HG03108 (cell line): ENCODE measurements at regions not wholly inside any gene's neighbourhood (a gene's known extent, or its start where the extent isn't known, plus 50 kb on each side); places are given as distances from the start of the nearest gene placed in this dataset.

Source experiments
- ATAC-seq: cut with Tn5 transposase; IDR thresholded peaks from one replicate; pipeline ENCODE4 v1.9.1; 2021; ENCODE audit warnings: moderate library complexity; ENCODE audit not compliant: unreplicated experiment

DNA sequence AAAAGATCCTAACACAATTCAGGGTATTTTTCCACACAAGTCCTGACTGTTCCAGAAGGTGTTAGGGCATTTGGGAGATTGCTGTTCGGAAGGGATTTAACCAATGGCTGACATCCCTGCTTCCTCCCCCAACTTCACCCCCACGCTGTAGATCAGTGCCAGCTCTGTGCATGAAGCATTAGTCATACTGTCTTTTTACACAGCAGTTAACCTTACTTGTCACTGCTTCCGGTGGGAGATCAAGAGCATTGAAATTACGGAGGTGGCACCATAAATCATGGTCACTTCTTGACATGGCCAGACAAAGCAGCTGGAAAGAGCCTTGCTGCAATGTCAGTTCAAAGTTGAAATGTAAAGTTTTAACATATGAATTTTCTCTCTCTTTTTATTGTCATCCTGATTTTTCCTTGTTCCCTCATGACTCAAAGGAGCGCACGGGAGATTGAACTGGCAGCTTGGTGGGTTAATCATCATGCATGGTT lies 70.2 kb downstream of the HRH4 start:
- ATAC-seq = no peak

- ATAC-seq = no peak
These were observed 73.8 kb downstream of the HRH4 start for GRCh38 chr18:24534271-24534670.

- ATAC-seq = no peak
These were observed 74.3 kb downstream of the HRH4 start for GRCh38 chr18:24534737-24535136.

DNA sequence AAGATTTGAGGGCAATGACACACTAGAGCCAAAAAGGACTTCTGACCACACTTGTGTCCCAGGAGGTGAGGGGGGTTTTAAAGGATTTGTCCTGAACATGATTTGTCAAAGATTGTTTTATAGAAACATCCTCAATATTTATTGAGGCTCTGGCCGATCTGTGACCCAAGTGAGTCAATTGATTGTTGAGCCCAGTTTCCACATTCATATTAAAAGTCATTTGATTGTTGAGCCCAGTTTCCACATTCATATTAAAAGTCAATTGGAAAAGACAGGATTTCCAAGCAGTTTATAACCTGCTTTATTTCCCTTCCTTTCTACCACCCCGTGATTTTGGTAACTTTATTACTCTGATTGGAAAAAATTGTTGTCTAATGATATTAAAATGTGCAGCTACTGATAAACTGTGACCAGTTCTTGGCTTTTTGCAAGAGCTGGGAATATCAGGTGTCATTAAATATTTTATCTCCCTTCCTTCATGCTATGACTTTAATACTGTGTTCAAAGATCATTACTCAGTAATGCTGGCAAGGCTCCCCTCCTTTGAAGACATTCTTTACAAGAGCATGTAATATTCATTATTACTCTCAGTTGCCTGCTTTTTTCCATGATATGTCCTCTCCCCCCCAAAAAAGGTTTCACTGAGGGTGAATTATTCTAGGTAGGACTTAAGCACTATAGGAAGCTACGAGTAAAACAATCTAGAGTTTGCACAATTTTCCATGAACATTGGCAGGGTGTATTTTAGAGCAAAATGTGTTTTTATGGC lies 75.3 kb downstream of the HRH4 start:
- no peak for ATAC-seq

DNA sequence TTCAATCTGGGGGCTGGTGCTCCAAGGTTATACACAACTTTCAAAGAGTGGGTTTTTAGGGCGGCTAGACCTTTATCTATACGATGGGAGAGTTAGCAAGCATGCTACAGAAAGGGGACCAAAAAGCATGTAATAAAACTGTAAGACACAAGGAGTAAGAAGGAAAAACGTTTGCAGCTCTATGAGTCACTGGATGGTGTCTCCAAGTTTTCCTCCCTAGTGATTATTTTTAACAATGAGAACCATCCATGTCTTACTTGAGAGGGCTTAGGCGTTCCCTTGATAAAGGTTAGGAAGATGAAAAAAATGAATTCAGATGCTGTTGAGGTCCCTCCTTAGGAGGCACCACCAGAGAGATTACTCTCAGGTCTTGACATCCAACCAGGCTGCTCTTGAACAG lies 75.9 kb downstream of the HRH4 start:
- ATAC-seq = no peak

GRCh38 chr18:24536834-24537233 lies 76.4 kb downstream of the HRH4 start:
- ATAC-seq = no peak

- ATAC-seq = no peak
These were observed 78.2 kb downstream of the HRH4 start for GRCh38 chr18:24538414-24539264.

DNA sequence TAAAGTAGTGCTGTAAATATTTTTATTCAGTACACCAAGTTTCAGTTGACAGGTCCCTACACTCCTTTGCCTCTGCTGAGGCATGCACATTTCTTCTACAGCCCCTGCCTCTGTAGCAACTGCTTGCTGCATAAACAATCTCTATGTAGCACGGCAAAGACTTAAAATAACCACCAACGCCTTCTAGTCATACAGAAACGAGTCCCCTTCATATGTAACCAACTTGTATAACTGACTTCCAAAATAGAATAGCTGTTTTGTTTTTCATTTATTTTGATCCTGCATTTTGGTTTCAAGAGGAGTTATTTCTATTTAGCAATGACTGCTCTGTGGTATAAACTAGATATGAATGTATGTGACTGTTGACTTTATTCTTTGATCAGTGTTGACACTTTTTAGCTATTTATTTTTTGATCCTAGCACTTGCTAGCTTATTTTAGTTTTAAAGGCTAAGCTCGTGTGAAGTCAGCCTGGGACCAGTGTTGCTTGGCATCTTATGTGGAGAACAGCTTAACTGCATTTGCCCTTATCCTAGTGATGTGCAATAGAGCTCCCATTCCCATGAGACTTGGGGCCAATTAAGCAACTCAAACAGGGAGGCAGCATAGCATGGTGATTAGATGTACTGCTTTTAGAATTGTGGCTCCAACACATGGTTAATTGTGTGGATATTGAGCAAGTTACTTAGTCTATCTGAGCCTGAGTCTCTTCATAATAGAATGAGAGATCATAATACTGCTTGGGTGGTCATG lies 79.6 kb downstream of the HRH4 start:
- no peak for ATAC-seq

- no peak for ATAC-seq
These were observed 80.5 kb downstream of the HRH4 start for GRCh38 chr18:24540896-24541295.

GRCh38 chr18:24543086-24543794 lies 82.8 kb downstream of the HRH4 start:
- ATAC-seq = no peak

- no peak for ATAC-seq
These were observed 83.5 kb downstream of the HRH4 start for GRCh38 chr18:24543795-24544498.

GRCh38 chr18:24544949-24545348 lies 84.5 kb downstream of the HRH4 start:
- ATAC-seq = no peak

DNA sequence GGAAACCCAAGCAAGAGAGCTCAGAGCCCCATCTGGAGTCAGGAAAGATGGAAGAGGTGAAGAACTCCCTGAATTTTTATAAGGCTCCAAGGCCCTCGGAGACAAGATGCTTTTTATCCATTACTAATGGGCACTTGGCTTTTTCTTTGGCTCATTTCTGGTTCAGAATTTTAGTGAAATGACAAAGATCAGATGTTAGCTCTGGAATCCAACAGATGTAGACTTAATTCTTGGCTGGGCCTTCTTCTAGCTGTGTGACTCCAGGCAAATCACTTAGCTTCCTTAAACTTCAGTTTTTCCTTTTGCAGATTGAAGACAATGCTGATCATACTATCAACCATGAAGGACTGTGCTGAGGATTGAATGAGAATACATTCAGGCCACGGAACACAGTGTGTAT lies 85.2 kb downstream of the HRH4 start:
- no peak for ATAC-seq

- no peak for ATAC-seq
These were observed 85.9 kb downstream of the HRH4 start for GRCh38 chr18:24546307-24546706.

GRCh38 chr18:24548583-24548982 lies 88.1 kb downstream of the HRH4 start:
- ATAC-seq = no peak

DNA sequence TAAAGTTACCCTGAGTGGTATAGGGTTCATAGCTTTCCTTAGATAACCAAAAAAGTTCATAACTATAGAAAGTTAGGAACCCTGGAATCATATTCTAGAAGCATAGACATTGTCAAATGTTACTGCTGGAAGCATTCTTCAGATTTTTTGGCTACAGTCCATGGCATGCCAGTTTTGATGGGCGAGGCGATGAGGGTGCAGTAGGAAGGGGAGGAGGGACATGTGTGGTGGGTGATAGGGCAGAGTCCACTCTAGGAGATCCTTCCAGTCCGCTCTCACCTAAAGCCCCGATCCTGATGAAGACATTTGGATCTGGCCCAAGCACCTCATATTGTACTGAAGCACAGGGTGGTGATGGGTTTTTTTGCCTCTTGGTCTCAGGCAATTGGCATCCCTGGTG lies 91.8 kb downstream of the HRH4 start:
- no peak for ATAC-seq

- no peak for ATAC-seq
These were observed 93.3 kb downstream of the HRH4 start for GRCh38 chr18:24553571-24554285.

DNA sequence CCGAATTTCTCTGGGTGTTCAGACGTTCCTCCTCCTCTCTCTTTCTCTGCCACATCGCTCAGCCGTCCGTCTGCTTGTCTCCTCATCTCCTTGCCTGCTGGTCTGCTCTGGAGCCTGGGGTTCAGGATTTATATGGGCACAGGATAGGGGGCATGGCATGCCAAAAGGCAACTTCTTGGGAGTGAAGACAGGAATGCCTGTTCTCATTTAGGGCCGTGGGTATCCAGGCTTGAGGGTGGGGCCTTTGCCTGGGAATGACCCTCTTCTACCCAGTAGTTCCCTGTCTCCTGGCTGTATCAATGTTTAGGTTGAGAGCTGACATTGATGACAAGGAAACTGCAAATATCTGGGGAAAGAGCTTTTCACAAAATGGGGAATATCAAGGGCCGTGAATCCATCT lies 98.0 kb downstream of the HRH4 start:
- no peak for ATAC-seq

DNA sequence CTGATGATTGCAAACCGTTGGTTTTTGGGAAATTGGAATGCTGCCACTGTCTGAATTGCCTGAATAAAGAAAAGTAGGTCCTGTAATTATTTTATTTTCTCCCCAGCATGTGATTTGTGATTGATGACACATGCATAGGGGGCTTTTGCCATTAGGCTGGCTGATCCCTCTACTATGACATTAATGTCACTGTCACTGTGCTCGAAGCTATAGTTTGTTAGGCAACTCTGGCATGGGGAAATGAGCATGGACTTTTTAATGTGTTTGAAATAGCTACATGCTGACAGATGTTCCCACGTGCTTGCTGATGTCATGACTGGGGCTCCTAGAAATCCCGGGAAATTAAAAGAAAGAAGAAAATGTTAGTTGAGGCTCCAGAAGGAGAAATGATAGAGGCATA lies 99.1 kb downstream of the HRH4 start:
- ATAC-seq = no peak
